NT2/D1 (cell line): ENCODE measurements at regions not wholly inside any gene's neighbourhood (a gene's known extent, or its start where the extent isn't known, plus 50 kb on each side); places are given as distances from the start of the nearest gene placed in this dataset.

Experiments used
- SUZ12 ChIP-seq: IDR thresholded peaks from 2 replicates; pipeline ENCODE4 v1.6.1; 2011; ENCODE audit not compliant: insufficient read length, insufficient read depth; ENCODE audit errors: extremely low read depth
- YY1 ChIP-seq: IDR thresholded peaks from 2 replicates; pipeline ENCODE4 v1.6.1; 2011; ENCODE audit not compliant: insufficient read length, insufficient read depth
- ZNF274 ChIP-seq: IDR thresholded peaks from 2 replicates; pipeline ENCODE4 v1.6.1; 2011; ENCODE audit warnings: mild to moderate bottlenecking, low read depth, low read length

DNA sequence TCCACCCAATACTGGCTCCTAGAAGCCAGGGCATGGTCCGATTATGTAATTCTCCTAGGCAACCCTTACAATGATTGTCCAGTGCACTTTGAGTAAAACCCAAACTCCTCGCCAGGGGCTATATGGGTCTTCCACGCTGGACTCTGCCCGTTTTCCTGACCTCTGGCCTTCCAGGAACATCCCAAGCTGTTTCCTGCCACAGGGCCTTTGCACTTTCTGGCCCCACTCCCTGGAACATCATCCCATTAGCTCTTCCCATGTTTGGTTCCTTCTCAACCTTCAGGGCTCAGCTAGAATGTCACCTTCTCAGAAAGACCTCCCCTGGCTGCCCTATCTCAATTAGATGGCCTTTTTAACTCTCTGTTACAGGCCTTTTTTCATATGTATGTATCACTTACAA is 85.4 kb downstream of the IRF2BPL start:
- TF ChIP-seq YY1 (no peak), SUZ12 (no peak), ZNF274 (no peak)
